ENCODE measurements at regions not wholly inside any gene's neighbourhood (a gene's known extent, or its start where the extent isn't known, plus 50 kb on each side); places are given as distances from the start of the nearest gene placed in this dataset.
"Not testable (repeated sequence)": the region's sequence is repeated elsewhere in the genome, so short reads cannot be mapped to it uniquely, and the experiment has no call there.

GRCh38 chr9:81741103-81741502 lies 51.8 kb upstream of the TLE1 start:
- FAIRE-seq: no peak

GRCh38 chr9:81748091-81748490 lies 58.7 kb upstream of the TLE1 start:
- FAIRE-seq: no peak

GRCh38 chr9:81753436-81753835 lies 64.1 kb upstream of the TLE1 start:
- no peak for FAIRE-seq

- FAIRE-seq: no peak
Measured at GRCh38 chr9:81754245-81754644, 64.9 kb upstream of the TLE1 start.

GRCh38 chr9:81755721-81756120 lies 66.4 kb upstream of the TLE1 start:
- no peak for FAIRE-seq

- FAIRE-seq: no peak
Measured at GRCh38 chr9:81756561-81756960, 67.2 kb upstream of the TLE1 start.

- no peak for FAIRE-seq
Measured at GRCh38 chr9:81758123-81758797, 68.9 kb upstream of the TLE1 start.

GRCh38 chr9:81759680-81760215 lies 70.4 kb upstream of the TLE1 start:
- FAIRE-seq: no peak

- FAIRE-seq: no peak
Measured at GRCh38 chr9:81767921-81768320, 78.6 kb upstream of the TLE1 start.

- FAIRE-seq: no peak
Measured at GRCh38 chr9:81771571-81771970, 82.2 kb upstream of the TLE1 start.

- FAIRE-seq: no peak
Measured at GRCh38 chr9:81772144-81772543, 82.8 kb upstream of the TLE1 start.

- no peak for FAIRE-seq
Measured at GRCh38 chr9:81776390-81776789, 87.0 kb upstream of the TLE1 start.

GRCh38 chr9:81776834-81777233 lies 87.5 kb upstream of the TLE1 start:
- no peak for FAIRE-seq

GRCh38 chr9:81777482-81777881 lies 88.1 kb upstream of the TLE1 start:
- FAIRE-seq: no peak

- no peak for FAIRE-seq
Measured at GRCh38 chr9:81782313-81782995, 93.1 kb upstream of the TLE1 start.

GRCh38 chr9:81787747-81788632 lies 98.6 kb upstream of the TLE1 start:
- FAIRE-seq: no peak

- FAIRE-seq: no peak
Measured at GRCh38 chr9:81789721-81790120, 100.4 kb upstream of the TLE1 start.

GRCh38 chr9:81790166-81790565 lies 100.8 kb upstream of the TLE1 start:
- FAIRE-seq: no peak

GRCh38 chr9:81791076-81791475 lies 101.7 kb upstream of the TLE1 start:
- FAIRE-seq: no peak

- no peak for FAIRE-seq
Measured at GRCh38 chr9:81798606-81799005, 109.3 kb upstream of the TLE1 start.

GRCh38 chr9:81801190-81801589 lies 111.8 kb upstream of the TLE1 start:
- no peak for FAIRE-seq

GRCh38 chr9:81804306-81804705 lies 115.0 kb upstream of the TLE1 start:
- no peak for FAIRE-seq

GRCh38 chr9:81811688-81812087 lies 116.5 kb upstream of the SPATA31D4 start:
- FAIRE-seq: not testable (repeated sequence)

- FAIRE-seq: peak; percentile 87
Measured at GRCh38 chr9:81814401-81814793, 113.8 kb upstream of the SPATA31D4 start.

All from islet of Langerhans (tissue), 1 donor.